ENCODE measurements at regions not wholly inside any gene's neighbourhood (a gene's known extent, or its start where the extent isn't known, plus 50 kb on each side); places are given as distances from the start of the nearest gene placed in this dataset.

GRCh38 chr3:81997390-81997789, 235.9 kb upstream of the GBE1 start:
- Histone ChIP-seq H3K27me3 (ENCODE audit: insufficient read depth, poor library complexity, severe bottlenecking) (no peaks in the 10 kb centered on the region), H3K4me3 (replicated peaks; ENCODE audit: insufficient read depth, low read length) (no peak overlapping the region), H3K27ac (replicated peaks) (no peak overlapping the region)
- TF ChIP-seq GABPA (IDR thresholded peaks at IDR 0.05; ENCODE audit: low read depth) (no peak), REST (IDR thresholded peaks at IDR 0.05; ENCODE audit: insufficient replicate concordance, low read depth) (no peak), CTCF (IDR thresholded peaks at IDR 0.05; ENCODE audit: insufficient read depth, low read length) (no peak), SPI1 (IDR thresholded peaks at IDR 0.05; ENCODE audit: borderline replicate concordance, low read depth) (no peak), POLR2AphosphoS5 (IDR thresholded peaks at IDR 0.05; ENCODE audit: low read depth) (no peak)
- no peak for DNase-seq (ENCODE audit: low read depth in 1 of 2, low spot score in 1 of 2)

GRCh38 chr3:81995329-81995728, 233.9 kb upstream of the GBE1 start:
- no peak for DNase-seq (ENCODE audit: low read depth in 1 of 2, low spot score in 1 of 2)
- no peak for TF ChIP-seq SPI1 (IDR thresholded peaks at IDR 0.05; ENCODE audit: borderline replicate concordance, low read depth)
- no peak for TF ChIP-seq POLR2AphosphoS5 (IDR thresholded peaks at IDR 0.05; ENCODE audit: low read depth)
- no peak for TF ChIP-seq CTCF (IDR thresholded peaks at IDR 0.05; ENCODE audit: insufficient read depth, low read length)
- TF ChIP-seq REST (IDR thresholded peaks at IDR 0.05; ENCODE audit: insufficient replicate concordance, low read depth): no peak
- no peak for TF ChIP-seq GABPA (IDR thresholded peaks at IDR 0.05; ENCODE audit: low read depth)
- Histone ChIP-seq H3K4me3 (replicated peaks; ENCODE audit: insufficient read depth, low read length) (no peak overlapping the region), H3K27ac (replicated peaks) (no peak overlapping the region), H3K27me3 (ENCODE audit: insufficient read depth, poor library complexity, severe bottlenecking) (no peaks in the 10 kb centered on the region)

- TF ChIP-seq REST (IDR thresholded peaks at IDR 0.05; ENCODE audit: insufficient replicate concordance, low read depth) (no peak), POLR2AphosphoS5 (IDR thresholded peaks at IDR 0.05; ENCODE audit: low read depth) (no peak), CTCF (IDR thresholded peaks at IDR 0.05; ENCODE audit: insufficient read depth, low read length) (no peak), GABPA (IDR thresholded peaks at IDR 0.05; ENCODE audit: low read depth) (no peak), SPI1 (IDR thresholded peaks at IDR 0.05; ENCODE audit: borderline replicate concordance, low read depth) (no peak)
- Histone ChIP-seq H3K4me3 (replicated peaks; ENCODE audit: insufficient read depth, low read length) (no peak overlapping the region), H3K27ac (replicated peaks) (no peak overlapping the region), H3K27me3 (ENCODE audit: insufficient read depth, poor library complexity, severe bottlenecking) (no peaks in the 10 kb centered on the region)
- no peak for DNase-seq (ENCODE audit: low read depth in 1 of 2, low spot score in 1 of 2)
Observed at GRCh38 chr3:81989758-81990157, 228.3 kb upstream of the GBE1 start.

Measured in HL-60 (cell line).